ENCODE measurements at regions not wholly inside any gene's neighbourhood (a gene's known extent, or its start where the extent isn't known, plus 50 kb on each side); places are given as distances from the start of the nearest gene placed in this dataset.

GRCh38 chr2:17996978-17997377, 118.5 kb downstream of the KCNS3 start:
- CTCF ChIA-PET = no interaction called here
- ATAC-seq (no peak), DNase-seq (no peak)
- Mint-ChIP-seq H3K4me3 (no peak overlapping the region), H3K27ac (no peak overlapping the region), H3K4me1 (no peaks in the 10 kb centered on the region), H3K27me3 (no peaks in the 10 kb centered on the region), H3K9me3 (ENCODE audit: low read depth) (peaks cover 8% of the 10 kb centered on the region), H3K36me3 (ENCODE audit: low read depth) (peaks cover 3% of the 10 kb centered on the region)
- intact Hi-C loops (cut with DNase I, micrococcal nuclease) = no loop called here
- POLR2A ChIA-PET = no interaction called here

GRCh38 chr2:17995593-17995992, 117.1 kb downstream of the KCNS3 start:
- CTCF ChIA-PET = no interaction called here
- ATAC-seq = no peak
- H3K36me3 Mint-ChIP-seq (ENCODE audit: low read depth) = peaks cover 3% of the 10 kb centered on the region
- intact Hi-C loops (cut with DNase I, micrococcal nuclease) = no loop called here
- no peak for DNase-seq
- no peaks in the 10 kb centered on the region for H3K27me3 Mint-ChIP-seq
- POLR2A ChIA-PET = no interaction called here
- H3K4me1 Mint-ChIP-seq = no peaks in the 10 kb centered on the region
- H3K9me3 Mint-ChIP-seq (ENCODE audit: low read depth) = peaks cover 8% of the 10 kb centered on the region
- H3K27ac Mint-ChIP-seq = no peak overlapping the region
- H3K4me3 Mint-ChIP-seq = no peak overlapping the region

All from activated CD4-positive, alpha-beta T cell treated with anti-CD3 and anti-CD28 coated beads for 36 hours (primary cell).